GM12873 (cell line): ENCODE measurements at regions not wholly inside any gene's neighbourhood (a gene's known extent, or its start where the extent isn't known, plus 50 kb on each side); places are given as distances from the start of the nearest gene placed in this dataset.
A peak's percentile ranks its signal among the peaks of the same experiment; 100 is the strongest.

ENCODE experiments used
- CTCF ChIP-seq: IDR thresholded peaks from 2 replicates; pipeline ENCODE4 v1.5.1; 2012; ENCODE audit warnings: low read depth, mild to moderate bottlenecking, moderate library complexity, low read length, control low read depth; ENCODE audit not compliant: insufficient read depth; ENCODE audit errors: missing control alignments

- TF ChIP-seq CTCF: peak; percentile 19
Measured at GRCh38 chr3:152937234-152937633, 102.3 kb downstream of the P2RY1 start.

GRCh38 chr3:152938974-152939636 is 104.2 kb downstream of the P2RY1 start:
- TF ChIP-seq CTCF: no peak

GRCh38 chr3:152941859-152942258 is 106.9 kb downstream of the P2RY1 start:
- no peak for TF ChIP-seq CTCF

GRCh38 chr3:152942366-152942765 is 107.4 kb downstream of the P2RY1 start:
- no peak for TF ChIP-seq CTCF

GRCh38 chr3:152943645-152944044 is 108.7 kb downstream of the P2RY1 start:
- TF ChIP-seq CTCF: no peak

GRCh38 chr3:152944671-152945070 is 109.7 kb downstream of the P2RY1 start:
- no peak for TF ChIP-seq CTCF

- TF ChIP-seq CTCF: no peak
Measured at GRCh38 chr3:152945556-152945955, 110.6 kb downstream of the P2RY1 start.
